NT2/D1 (cell line): ENCODE measurements at regions not wholly inside any gene's neighbourhood (a gene's known extent, or its start where the extent isn't known, plus 50 kb on each side); places are given as distances from the start of the nearest gene placed in this dataset.

ENCODE experiments used
- SUZ12 ChIP-seq: IDR thresholded peaks from 2 replicates; pipeline ENCODE4 v1.6.1; 2011; ENCODE audit not compliant: insufficient read length, insufficient read depth; ENCODE audit errors: extremely low read depth
- YY1 ChIP-seq: IDR thresholded peaks from 2 replicates; pipeline ENCODE4 v1.6.1; 2011; ENCODE audit not compliant: insufficient read length, insufficient read depth

DNA sequence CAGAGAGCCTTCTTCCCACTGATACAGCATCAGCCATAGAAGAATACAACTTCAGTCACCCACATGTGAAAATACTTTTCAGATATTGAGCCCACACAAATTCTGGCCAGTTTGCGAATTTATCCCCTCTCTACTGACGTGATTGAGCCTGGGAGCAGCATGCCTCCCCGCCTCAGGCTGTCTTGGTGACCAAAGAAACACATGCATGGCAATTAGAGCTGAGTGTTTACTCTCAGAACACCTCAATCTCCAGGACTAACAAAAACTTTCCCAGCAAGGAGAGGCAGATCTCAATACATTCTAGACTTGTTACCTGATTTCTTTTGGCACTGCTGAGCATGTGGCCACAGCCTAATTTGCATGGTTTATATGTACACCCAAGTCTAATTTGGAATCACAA is 122.5 kb downstream of the TMEM26 start:
- TF ChIP-seq YY1 (no peak), SUZ12 (no peak)
